T-helper 2 cell (primary cell): ENCODE measurements at regions not wholly inside any gene's neighbourhood (a gene's known extent, or its start where the extent isn't known, plus 50 kb on each side); places are given as distances from the start of the nearest gene placed in this dataset.

Source experiments
- DNase-seq, 5 experiments: peaks; one replicate each; pipeline versions ENCODE4 v3.0.0 to v3.0.0-alpha.2; 2012 to 2022

GRCh38 chr2:35417293-35417692, 938.3 kb upstream of the CRIM1 start:
- no peak for DNase-seq

DNA sequence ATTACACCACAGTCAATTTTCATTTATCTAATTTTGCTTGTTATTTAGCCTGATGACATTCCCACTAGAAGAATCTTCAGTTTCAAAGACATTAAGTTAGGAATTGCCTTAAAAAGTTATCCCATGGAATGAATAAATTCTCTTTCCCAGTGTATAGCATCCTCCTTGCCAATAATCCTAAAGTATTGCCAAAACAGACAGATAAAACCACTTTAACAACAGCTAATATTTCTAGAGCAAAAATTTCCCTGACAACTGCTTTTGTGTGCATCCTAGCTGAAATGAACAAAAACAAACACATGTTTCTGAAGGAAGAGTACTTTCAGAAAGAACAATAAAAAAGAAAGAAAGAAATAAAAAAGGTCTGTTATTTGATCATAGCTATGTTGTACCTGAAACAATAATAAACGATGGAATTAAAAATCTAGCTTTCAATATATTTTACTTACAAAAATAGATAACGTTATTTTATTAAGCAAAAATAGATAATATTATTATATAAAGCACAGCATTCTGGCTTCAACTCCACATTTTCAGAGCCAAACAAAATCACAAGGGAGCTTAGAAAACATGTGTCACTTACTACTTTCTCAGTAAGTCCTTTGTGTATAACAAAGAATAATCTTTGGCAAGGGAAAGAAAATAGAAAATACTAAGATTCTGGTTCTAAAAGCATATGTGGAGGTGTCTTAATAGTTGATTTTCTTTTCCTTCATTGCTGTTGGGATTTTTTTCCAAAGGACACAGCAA, 939.0 kb upstream of the CRIM1 start:
- DNase-seq: no peak

- no peak for DNase-seq
These were observed 939.6 kb upstream of the CRIM1 start for GRCh38 chr2:35415942-35416341.

GRCh38 chr2:35415282-35415681, 940.3 kb upstream of the CRIM1 start:
- no peak for DNase-seq

GRCh38 chr2:35410431-35411061, 945.0 kb upstream of the CRIM1 start:
- peak in 2 of 5 experiments; percentile 6 to 45 for DNase-seq

GRCh38 chr2:35409762-35410161, 945.8 kb upstream of the CRIM1 start:
- no peak for DNase-seq

DNA sequence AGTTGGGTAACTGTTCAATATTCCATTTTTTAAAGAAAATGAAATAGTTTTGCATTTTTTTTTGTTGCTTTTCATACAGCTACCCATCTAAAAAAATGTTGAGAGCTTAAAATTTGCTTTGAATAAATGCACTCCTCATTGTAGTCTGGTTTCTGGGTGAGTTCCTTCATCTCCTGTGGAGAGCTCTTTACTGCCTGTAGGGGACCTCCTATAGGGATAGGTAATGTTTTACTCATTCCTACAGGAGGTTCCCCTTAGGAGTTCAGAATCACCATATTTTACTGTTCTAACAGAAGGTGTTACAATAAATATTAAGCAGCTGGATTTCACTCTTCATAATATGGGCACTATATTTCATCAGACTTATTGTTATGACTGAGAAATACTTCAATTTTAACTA, 947.3 kb upstream of the CRIM1 start:
- DNase-seq: no peak

GRCh38 chr2:35391736-35392442, 963.7 kb upstream of the CRIM1 start:
- no peak for DNase-seq

- no peak for DNase-seq
These were observed 976.8 kb upstream of the CRIM1 start for GRCh38 chr2:35378791-35379190.

- no peak for DNase-seq
These were observed 980.7 kb upstream of the CRIM1 start for GRCh38 chr2:35374845-35375244.

DNA sequence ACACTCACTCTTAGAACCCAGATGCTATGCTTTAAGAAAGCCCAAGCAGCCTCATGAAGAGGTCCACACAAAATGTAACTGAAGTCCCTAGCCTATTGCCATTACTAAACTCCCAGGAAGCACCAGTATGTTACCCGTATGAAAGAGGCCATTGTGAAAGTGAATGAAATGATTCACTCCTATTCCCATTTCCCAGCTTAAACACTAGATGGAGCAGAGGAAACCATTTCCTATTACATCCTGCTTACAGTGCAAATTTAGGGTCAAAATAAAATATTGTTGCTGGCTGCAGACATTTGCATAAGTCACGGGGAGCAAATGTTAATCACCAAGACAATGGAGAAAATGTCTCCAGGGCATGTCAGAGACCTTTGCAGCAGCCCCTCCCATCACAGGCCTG, 989.7 kb upstream of the CRIM1 start:
- DNase-seq: no peak

GRCh38 chr2:35356332-35356731, 999.2 kb upstream of the CRIM1 start:
- no peak for DNase-seq

GRCh38 chr2:35355056-35355455, 1000.5 kb upstream of the CRIM1 start:
- DNase-seq: no peak

DNA sequence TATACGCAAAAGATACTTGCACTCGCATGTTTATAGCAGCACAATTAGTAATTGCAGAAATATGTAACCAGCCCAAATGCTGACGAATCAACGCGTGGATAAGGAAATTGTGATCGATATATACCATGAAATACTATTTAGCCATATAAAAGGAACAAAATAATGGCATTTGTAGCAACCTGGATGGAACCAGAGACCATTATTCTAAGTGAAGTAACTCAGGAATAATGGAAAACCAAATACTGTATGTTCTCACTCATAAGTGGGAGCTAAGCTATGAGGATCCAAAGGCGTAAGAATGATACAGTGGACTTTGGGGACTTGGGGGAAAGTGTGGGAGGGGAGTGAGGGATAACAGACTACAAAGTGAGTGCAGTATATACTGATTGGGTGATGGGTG, 1008.0 kb upstream of the CRIM1 start:
- no peak for DNase-seq

GRCh38 chr2:35343135-35343534, 1012.4 kb upstream of the CRIM1 start:
- DNase-seq: no peak

DNA sequence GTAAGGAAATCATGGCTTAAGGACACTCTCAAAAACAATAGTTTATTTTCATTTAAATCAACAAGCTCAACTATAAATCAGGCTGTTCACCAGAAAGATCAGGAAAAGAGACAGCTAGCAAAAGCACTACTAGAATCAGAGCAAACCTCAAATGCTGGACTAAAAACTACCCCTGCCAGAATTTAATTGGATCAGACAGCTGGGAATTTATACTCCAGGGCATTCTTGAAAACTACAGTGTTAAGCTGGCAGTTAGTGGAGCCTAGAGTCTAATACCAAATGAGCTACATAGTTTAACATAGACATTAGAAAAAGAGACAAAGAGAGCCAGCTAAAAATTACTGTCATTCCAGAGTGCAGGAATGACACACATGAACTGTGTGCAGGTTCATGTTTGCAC, 1016.4 kb upstream of the CRIM1 start:
- no peak for DNase-seq

DNA sequence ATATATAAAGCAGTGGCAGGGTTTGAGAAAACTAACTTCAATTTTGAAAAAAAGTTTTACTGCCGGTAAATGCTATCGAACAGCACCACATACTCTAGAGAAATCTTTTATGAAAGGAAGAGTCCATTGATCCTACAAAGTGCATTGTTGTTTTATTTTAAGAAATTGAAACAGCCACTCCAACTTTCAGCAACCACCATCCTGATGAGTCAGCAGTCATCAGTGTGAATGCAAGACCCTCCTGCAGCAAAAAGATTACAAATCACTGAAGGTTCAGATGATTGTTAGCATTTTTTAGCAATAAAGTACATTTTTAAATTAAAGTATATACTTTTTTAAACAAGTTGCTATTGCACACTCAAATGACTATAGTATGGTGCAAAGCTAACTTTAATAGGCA, 1017.7 kb upstream of the CRIM1 start:
- DNase-seq: no peak

DNA sequence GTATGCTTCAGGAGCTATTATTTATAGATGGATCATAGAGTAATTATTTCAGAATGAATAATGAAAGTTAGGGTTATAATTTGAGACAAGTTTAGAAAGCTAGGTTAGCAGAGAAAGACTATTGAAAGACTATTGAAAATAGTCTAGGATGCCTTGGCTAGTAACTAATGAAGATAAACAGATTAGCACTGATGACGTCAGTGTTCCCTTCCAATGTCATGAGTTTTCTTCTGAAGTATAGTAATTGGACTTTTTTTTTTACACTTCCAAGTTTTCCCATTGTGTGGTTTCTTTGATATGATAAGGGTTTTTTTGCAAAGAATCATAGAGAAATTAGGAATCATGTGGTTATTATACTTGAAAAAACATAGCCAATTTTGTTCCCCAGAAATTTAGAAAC, 1041.5 kb upstream of the CRIM1 start:
- no peak for DNase-seq

DNA sequence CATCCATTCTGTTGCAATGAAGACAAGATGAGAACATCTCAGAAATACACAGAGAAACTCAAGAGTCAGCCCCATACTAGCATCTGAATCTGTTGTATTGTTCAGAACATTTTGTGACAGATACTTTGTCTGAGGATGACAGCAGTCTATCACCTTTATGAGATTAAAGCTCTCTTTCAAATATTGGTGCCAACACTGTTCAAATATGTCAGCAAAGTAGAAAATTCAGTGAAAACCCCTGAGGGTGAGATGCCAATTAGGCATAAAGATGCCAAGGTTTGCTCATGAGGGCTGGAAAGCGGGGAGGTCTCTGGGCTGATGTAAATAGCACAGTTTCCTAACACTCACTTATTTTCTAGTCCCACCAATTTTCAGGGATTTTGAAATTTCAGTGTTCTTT, 1054.2 kb upstream of the CRIM1 start:
- DNase-seq: no peak

DNA sequence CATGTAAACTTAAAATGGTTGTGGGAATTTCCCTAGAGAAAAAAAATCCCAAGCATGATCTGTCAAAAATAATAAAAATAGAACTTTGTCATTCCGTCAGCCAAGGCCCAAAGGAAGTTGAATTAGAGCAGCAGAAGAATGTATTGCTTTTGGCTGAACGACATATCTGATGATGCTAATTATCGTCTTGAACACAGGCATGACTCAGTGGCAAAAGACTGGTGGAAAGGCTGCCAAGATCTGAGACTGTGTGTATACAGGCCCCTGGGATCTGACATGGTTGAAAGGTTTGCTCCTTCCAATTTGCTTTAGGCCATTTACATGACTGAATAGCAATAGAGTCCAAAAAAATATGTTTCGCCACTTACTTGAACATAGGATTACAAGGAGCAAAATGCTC, 1057.1 kb upstream of the CRIM1 start:
- no peak for DNase-seq

- no peak for DNase-seq
These were observed 1058.2 kb upstream of the CRIM1 start for GRCh38 chr2:35297403-35297802.

DNA sequence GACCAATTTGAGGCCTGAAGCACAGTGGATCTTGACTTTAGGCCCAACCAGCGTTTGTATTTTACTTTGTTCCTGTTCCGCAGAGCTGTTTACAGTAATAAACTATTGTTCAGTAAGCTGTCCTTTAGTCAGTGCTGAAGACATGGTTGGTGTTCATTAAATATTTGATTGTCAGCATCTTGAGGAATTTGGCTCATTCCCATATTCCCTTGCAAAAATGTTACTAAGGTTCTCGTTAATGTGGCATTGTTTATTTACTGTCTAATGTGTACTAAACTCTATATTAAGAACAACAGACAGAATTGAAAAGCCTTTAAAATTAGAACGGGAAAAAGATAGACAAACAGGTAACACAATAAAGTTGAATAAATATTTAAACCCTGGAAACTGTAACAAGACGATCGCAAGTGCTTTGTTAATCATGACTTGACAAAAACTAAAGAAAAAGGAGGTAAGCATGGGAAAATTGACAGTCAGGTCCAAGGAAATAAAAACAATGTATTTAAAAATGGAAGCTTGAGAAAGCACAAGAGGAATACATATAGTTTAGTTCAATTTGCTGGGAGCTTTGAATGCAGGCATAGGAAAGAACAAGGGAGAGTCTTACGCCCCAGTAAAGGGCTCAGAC, 1060.8 kb upstream of the CRIM1 start:
- no peak for DNase-seq

- no peak for DNase-seq
These were observed 1062.3 kb upstream of the CRIM1 start for GRCh38 chr2:35293261-35293660.

GRCh38 chr2:35292199-35292598, 1063.4 kb upstream of the CRIM1 start:
- no peak for DNase-seq
